Globus pallidus (tissue), 1 donor: ENCODE measurements at regions not wholly inside any gene's neighbourhood (a gene's known extent, or its start where the extent isn't known, plus 50 kb on each side); places are given as distances from the start of the nearest gene placed in this dataset.
"Not testable (repeated sequence)": the region's sequence is repeated elsewhere in the genome, so short reads cannot be mapped to it uniquely, and the experiment has no call there.

Source experiments
- DNase-seq: peaks from one replicate; pipeline ENCODE4 v3.0.0-alpha.2; 2015; ENCODE audit warnings: low spot score

DNA sequence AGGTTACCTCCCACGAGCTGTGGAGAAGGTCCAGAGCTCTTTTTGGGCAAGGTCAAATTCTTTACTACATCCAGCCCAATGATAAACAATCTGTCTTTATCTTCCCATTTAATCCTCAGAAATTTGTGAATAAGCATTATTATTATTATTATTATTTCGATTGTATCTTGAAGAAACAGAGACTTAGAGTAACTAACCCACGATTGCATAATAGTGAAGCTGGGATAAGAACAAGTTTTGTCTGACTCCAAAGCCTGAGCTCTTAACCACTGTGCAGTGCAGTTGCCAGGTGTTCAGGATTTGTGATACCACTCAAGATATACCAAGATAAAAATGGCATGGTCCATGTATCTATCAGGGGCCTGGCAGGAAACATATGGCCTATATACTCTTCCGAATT, 166.5 kb upstream of the LDB2 start:
- DNase-seq: no peak

DNA sequence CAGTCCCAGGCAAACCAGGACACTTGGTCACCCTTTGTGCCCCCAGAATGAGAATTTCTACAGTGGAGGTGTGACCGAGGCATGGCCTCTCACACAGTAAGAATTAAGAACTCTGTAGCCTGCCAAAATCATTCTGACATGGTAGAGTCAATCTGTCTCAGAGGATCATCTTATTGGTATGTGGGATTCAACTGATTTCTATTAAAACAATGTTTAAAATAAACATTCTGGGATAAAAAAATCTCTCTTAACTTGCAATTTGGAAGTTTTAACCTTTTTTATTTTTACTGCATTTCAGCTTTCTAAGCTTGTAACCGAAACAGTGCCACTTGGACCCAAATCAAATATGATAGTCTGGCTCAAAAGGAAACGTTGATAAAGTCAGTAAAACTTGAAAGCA, 165.4 kb upstream of the LDB2 start:
- DNase-seq: no peak

DNA sequence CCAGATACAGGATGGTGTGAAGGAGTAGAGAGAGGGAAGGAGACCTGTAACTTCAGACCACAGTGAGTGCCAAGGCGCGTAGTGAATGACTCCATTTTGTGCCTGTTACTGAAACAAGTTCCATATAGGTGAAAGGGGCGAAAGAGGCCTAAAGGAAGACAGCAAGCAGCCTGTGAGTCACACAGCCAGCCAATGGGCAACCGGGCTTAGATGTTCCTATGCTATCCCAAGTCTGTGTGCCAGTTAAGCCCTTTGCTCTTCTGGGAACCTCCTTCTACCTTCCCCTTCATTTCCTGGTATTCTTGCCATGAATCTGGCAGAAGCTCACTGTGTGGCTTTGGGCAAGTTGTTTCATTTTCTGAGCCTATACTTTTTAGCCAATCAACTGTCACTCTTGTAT, 161.8 kb upstream of the LDB2 start:
- DNase-seq: no peak

DNA sequence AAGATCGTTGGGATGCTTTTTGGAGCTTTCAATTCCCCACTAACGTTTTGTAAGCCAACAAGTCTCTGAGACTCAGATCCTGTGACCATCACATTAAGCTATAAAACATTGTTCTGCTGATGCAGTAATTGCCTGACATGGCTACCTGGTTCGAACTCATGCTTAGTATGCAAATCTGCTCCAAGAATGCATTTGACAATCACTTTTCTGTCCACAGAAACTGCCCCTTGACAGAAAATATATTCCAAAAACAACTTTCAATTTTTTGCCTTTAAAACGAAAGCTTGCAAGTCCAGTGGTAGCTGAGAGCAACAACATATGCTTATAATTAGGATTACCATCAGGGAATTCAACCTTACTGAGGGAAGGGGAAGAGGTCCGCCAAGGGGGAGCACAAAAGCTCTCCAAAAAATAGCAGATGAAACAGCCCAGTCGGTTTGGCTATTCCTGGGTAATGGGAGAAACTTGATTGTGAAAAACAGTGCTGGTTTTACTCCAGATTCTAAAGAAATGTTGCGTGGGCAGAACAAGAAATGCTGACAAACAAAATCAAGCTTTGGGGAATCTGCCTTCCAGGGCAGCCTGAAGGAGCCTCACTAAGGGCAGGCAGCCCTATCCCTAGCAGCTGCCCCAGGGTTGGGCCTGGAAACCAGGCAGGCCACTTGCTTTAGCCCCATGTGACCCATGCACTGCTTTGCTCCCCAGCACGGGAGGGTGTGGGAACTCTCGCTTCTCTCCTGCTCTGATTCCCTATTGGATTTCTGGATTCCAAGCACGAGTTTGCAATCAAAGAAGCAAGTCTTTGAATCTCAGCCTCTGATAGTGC, 160.7 kb upstream of the LDB2 start:
- no peak for DNase-seq

DNA sequence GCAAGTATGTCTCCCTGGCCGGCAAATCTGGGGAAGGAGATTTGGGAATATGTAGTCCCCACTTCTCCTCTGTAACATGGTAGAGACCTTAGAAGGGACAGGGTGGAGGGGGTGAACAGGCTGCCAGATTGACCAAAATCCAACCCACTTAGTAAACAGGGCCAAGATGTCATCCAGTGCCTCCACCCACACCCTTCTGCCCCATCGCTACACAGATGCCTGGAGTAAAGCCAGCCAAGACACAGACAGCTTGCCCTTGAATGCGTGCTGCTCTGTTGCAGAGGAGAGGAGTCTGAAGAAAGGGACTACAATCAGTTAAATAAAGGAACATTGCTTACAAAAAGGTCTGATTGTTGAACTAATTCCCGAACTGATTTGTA, 160.1 kb upstream of the LDB2 start:
- no peak for DNase-seq

DNA sequence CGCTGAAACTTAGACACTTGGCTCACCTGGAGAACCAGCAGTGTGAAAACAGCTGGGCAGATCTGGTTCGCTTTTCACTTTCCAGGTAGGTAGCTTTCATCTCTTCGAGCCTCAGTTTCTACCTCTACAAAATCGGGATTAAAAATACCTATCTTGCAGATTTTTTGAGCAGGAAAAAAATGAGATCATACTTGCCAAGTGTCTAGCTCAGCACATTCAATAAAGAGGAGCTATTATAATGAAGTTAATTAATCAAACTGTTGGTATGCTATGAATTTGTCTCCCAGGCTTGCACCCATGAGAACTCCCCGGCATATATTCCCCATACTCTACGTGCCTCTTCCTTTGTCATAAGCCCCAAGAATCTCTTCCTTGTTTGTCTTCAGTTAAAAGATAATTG, 158.6 kb upstream of the LDB2 start:
- DNase-seq: no peak

DNA sequence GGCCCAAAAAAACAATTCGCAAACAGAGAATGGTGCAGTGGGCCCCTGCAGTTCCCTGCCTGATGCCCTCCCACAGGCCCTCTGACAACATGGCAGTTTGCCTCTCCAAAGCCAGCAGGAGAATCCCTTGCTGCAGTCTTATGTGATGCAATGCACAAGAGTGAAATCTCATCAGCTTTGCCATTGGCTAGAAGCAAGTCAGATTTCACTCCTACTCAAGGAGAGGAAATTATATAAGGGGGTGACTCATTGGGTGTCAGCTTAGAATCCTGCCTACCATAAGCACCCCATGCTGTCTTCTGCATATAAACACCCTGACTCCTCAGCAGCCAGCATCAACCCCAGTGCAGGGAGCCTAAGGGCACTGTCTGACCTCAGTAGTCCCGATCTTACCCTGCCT, 157.3 kb upstream of the LDB2 start:
- no peak for DNase-seq

DNA sequence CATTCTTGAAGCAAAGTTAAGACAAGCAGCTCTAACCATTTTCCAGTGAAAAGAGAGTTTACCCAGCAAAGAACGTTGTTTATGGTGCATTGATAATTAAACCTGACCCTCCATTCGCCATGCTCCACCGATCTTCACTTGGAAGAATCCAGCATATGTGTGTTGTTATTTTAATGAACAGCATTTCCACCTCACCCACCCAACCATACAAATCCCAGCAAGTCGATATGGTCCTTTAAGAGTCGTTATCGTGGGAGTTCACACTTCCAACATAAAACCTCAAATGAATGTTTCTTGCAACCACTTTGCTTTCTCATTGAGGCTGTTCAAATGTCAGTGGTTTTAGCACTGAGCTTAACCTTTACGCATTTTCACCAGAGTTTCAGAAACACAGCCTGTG, 147.4 kb upstream of the LDB2 start:
- no peak for DNase-seq

DNA sequence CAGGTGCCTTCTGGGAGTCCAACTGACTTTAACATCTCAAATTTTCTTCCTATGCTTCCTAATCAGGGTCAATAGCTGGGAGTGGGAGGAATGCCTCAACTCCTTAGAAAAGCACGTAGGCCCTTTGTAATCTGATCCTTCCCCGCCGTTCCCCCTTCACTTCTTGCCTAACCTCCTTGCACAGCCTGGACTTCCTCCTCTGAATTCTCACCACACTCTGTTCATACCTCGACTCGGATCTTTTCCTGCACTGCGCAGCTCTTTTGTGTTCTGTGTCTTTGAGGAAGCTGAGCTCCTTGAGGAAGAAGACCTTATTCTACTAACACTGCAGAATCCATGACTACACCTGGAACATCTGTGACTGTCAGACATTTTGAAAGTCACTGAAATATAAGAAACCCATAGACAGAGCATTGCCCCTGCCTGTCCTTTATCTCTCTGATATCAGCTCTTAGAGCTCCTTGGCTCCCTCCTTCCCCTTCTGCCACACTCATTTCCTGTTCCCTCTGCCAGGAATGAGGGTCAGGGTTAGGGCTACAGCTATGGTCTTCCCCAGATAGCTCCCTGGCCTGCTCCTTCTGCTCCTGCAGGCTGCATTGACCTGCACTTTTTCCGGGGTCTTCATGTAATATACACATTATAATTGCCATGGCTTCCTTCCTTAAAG, 140.2 kb upstream of the LDB2 start:
- DNase-seq: no peak

DNA sequence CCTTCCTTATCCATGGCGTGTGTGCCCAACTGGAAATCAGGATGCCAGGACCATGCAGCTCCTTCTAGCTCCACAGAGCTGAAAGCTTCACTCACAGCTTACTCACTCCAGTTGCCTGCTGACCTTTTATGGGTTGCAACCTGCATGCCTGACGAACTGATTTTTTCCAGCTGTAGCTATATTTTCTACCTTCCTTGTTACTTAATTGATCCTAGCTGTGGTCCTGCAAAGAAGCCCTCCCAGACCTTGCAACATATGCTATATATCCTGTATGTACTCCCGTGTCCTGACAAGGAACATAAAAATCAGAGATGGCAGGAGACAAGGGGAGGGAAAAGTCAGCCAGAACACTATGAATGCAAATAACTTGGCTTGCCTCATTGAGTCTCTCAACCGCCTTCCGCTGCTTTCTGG, 135.3 kb upstream of the LDB2 start:
- DNase-seq: no peak

DNA sequence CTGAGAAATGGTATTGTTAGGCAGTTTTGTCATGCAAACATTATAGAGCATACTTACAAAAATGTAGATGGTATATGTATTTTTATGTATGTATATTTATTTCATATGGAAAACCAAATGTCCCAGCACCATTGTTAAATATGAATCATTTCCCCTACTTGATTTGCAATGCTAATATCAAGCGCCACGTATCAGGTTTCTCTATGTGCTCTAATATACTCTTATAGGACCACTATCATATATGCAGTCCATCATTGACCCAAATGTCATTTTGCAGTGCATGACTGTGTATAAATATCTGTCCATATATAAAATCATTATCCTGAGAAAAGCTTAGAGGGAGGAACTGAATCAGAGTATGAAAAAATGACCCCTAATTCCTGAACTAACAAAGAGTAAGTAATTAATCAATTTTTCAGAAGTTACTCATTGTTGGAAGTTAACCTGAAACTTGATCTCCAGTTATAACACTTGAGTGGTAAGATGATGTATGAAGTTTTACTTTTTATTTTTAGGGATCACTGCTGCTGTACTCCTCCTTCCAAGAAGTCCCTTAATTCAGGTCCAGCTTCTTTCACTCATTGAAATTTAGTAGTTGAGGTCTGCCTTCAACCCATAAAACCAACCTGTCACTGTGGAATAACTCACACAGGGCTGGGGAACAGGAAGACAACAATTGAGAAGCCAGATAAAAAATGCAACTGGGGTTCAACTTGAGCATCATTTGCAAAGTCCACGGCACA, 134.8 kb upstream of the LDB2 start:
- no peak for DNase-seq

DNA sequence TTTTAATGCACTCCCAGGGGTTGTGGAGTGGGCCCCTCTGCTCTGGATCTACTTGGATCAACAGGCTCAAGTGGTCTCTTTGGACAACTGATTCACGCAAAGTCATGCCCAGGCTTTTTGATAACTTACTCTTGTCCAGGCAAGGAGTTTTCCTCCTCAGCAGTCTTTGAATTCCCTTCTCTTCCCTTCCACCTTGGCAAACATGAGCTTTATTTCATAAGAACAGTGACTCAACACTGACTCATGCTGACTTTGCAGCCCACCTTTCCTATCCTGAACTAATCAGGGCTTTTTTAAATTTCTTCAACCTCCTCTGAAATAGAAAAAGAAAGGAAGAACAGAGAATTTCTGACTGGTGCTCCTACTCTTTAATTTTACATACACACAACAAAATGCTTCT, 132.1 kb upstream of the LDB2 start:
- no peak for DNase-seq

DNA sequence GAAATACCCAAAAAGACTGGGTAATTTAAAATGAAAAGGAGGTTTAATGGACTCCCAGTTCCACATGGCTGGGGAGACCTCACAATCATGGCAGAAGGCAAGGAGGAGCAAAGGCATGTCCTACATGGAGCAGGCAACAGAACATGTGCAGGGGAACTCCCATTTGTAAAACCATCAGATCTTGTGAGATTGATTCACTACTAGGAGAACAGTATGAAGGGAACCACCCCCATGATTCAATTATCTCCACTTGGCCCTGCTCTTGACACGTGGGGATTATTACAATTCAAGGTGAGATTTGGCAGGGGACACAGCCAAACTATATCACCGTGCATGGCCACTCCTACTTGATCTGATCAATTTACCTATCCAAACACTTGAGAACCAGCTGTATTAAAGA, 131.5 kb upstream of the LDB2 start:
- no peak for DNase-seq

DNA sequence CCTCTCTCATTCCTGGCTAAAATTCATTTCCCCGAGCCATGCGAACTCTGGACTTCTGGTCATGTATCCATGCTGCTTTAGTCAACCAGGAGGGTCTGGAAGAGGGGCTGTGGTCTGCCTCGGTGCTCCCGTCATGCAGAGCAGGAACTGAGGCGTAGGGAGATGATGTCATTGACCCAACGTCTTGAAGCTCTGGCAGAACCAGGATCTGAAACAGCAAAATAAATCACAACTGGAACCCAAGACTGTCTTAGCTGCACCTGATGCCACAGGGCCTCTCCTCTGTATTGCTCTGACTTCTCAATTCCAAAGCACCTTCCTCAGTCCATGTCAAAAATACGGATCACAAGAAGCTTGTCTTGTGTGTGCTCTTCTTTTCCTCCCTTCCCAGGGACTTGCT, 131.0 kb upstream of the LDB2 start:
- no peak for DNase-seq

DNA sequence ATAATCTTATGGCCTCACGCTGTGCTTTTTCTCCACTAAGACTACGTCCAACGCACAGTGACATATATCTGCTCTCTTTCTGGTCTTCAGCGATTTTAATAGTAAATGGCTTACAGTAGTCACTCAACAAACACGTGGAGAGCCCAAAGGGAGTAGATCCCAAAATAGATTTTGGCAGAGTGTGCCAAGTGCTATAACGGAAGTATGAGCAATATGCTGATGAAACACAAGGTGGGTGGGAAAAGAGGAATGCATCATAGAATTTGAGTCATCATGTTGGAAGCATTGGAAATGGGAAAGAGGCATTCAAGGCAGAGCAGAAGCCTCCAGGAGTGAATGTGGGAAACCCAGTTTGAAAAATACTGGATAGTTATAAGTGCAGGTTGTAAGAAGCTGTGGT, 129.1 kb upstream of the LDB2 start:
- no peak for DNase-seq

DNA sequence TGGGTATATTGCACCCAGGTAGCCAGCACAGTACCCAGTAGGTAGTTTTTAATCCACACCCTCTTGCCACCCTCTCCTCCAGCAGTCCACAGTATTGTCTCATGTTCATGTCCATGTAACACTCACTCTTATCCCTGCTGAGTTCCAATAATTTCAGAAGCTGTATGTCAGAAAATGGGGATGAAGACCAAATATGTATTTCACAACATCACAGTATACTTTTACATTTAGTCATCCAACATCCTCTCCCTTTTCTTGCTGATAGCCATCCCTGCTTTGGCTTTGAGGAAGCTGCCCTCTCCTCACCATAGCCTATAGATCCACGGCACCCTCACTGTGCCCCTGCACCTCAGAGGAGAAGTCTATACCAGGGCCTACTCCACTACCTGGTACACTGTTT, 126.0 kb upstream of the LDB2 start:
- DNase-seq: no peak

DNA sequence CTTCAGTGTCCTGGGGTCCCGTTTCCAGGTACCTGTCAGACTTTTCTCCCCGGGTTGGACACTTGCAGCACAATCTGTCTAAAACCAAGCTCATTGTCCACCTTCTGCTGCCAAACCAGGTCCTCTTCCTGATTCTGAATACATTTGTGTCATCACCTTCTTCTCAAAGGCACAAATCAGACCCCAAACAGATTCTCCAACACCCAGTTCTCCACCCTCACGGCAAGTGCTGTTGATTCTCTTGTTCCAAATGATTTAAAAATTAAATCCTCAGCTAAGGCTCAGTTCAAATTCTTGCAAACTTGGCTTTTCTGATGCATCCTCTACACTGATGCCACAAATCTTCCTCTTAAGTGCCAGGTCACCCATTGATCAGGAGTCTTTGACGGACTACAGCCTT, 122.5 kb upstream of the LDB2 start:
- no peak for DNase-seq

DNA sequence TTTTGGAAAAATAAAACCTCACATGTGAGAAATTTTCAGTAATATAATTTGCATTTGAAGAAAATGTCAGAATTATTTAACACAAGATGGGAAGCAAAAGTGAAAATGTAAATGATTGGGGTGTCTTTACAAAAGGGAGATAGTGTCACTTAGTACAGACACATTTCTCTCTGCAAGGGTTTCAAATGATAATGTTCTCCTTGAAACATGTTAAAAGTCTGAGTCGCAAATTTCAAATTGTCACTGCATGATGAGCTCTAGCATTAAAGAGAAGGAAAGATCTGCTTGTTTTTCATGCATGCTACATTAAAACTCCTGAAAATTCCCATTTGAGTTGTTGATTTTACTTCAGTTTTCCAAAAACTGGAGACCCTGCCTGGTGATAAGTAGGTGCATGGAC, 122.0 kb upstream of the LDB2 start:
- no peak for DNase-seq

DNA sequence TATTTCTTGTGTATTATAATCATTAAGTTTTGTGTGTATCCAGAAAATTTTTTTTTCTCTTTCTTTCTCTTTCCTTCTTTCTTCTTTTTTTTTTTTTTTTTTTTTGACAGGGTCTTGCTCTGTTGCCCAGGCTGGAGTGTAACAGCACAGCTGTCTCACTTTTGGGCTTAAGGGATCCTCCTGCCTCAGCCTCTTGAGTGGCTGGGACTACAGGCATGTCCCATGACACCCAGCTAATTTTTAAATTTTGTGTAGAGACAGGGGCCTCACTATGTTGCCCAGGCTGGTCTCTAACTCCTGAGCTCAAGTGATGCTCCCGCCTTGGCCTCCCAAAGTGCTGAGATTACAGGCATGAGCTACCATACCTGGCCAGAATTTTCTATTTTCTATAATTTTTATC, 120.2 kb upstream of the LDB2 start:
- DNase-seq: not testable (repeated sequence)

DNA sequence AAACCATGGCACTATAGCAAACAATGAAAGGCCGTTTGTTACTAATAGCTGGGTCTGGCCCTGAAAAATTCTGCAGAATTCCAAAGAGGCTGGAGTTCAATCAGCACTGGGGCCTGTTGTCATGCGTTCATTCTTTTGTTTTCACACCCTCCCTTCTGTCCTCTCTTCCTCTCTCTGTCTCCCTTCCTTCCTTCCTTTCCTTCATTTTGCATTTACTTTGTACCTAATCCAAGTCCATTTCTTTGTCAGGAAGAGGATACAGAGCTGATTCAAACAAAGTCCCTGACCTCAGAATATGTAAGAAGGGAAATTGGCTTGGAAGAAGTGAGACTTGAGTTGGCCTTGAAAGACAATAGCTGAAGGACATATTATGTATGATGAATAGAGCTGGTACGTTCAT, 119.6 kb upstream of the LDB2 start:
- DNase-seq: no peak

DNA sequence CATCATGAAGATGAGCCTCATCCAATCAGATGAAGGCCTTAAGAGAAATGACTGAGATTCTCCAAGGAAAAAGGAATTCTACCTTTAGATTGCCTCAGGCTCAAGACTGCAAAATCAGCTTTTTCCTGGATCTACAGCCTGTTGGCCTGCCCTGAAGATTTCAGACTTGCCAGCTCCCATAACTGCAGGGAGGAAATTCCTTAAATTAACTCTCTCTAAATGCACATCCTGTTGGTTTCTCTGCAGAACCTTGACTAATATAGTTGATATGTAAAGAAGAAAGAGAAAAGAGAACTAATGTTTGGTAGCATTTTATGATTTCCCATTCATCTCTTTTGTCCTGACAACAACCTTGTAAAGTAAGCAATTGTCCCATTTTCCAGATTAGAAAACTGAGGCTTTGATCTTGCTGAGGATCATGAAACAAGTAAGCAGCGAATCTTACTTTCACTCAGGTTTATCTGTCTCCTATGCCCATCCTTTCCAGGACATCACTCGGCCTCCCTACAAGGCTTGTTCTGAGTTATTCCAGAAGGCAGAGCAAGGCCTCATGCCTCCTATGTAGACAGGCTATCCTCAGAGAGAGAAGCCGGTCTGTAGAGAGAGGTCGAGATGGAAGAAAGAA, 115.0 kb upstream of the LDB2 start:
- DNase-seq: no peak

DNA sequence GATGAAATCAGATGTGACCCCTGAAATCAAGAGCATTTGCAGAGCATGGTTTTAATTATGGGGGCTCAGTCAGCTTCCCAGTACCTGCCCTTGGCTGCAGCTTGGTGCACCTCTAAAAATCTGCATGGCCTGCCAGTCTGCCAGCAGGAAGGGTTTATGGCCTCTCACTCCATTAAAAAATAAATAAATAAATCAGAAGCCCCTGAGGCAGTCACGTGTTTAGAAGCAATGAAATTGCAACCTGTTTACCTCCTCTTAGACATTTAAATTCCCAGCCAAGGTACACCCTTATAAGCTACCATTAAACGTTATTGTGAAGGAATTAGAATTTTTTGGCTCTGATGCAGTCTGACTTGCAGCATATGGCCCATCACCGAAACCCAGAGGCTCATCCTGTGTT, 114.0 kb upstream of the LDB2 start:
- no peak for DNase-seq
